HG03108 (cell line): ENCODE measurements at regions not wholly inside any gene's neighbourhood (a gene's known extent, or its start where the extent isn't known, plus 50 kb on each side); places are given as distances from the start of the nearest gene placed in this dataset.
A peak's percentile ranks its signal among the peaks of the same experiment; 100 is the strongest.

Experiments used
- ATAC-seq: cut with Tn5 transposase; IDR thresholded peaks from one replicate; pipeline ENCODE4 v1.9.1; 2021; ENCODE audit warnings: moderate library complexity; ENCODE audit not compliant: unreplicated experiment

DNA sequence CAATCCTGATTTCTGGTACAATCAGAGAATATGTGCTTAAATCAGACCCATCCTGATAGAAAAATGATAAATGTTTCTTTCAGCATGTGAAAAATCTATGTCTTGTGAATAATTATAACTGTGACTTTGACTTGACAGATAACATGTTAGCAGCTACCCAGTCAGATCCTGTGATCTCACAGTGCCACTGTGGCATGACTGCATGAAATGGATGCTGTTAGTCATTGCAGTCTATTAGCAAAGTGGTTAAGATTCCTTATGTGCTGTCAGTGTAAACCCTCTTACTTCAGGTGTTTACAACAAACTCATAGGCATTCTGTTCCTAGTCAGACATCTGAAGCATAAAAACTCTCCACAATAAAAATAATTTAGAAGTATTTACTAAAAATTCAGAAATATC is 244.6 kb upstream of the RND3 start:
- ATAC-seq, result no peak

GRCh38 chr2:150729495-150729955 is 242.1 kb upstream of the RND3 start:
- ATAC-seq, result peak; percentile 72

- no peak for ATAC-seq
Measured at GRCh38 chr2:150718280-150718679, 230.8 kb upstream of the RND3 start.

DNA sequence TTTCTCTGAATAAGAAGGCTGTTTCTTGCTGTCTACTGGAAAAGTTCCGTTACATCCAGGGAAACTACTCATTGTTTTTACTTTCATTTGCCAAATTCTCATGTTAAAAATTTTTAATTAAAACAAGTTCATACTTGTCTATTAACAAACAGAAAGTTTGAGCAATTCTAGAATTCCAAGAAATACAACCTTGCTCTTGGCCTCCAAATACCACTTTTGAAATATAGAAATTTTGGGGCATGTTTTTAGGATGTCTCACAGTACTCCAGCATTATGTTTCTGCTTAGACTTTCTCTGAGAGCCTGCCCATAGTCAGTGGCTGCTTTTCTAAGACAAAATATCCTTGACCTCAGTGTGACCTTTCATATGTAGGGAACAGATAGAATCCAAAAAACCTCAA is 228.7 kb upstream of the RND3 start:
- no peak for ATAC-seq

DNA sequence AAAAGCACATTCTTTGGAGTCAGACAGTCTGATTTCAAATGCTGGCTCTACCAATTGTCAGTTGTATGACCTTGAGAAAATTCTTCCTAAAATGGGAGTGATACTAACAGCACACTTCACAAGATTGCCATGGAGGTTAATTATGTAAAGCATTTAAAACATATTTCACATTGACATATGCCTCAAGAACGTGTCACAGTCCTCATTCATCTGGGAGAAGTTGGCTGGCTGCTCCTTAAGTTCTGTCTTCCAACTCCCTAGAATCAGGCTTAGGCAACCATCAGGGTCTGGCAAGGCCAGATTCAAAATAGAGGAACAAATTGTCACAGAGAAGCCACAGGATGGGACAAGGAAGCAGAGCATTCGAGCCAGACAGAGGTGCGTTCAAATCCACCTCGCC is 228.0 kb upstream of the RND3 start:
- no peak for ATAC-seq

DNA sequence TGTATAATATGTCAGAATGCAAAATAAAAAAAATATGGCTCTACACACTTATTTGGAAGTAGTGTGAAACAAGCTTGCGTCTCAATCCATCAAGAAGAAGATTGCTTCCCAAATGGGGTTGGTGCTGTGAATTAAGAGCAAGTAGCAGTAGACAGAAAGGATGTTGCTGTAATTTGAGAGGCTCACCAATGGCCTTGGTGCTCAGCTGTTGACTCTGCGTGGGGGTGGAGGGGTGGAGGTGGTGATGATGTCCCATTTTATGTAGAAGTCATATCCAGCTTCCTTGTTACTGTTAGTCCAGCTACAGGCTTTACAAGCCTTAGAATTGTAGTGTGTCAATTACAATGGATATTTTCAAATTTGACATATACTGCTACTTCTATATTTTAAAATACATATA is 223.4 kb upstream of the RND3 start:
- no peak for ATAC-seq

- no peak for ATAC-seq
Measured at GRCh38 chr2:150710041-150710440, 222.6 kb upstream of the RND3 start.

DNA sequence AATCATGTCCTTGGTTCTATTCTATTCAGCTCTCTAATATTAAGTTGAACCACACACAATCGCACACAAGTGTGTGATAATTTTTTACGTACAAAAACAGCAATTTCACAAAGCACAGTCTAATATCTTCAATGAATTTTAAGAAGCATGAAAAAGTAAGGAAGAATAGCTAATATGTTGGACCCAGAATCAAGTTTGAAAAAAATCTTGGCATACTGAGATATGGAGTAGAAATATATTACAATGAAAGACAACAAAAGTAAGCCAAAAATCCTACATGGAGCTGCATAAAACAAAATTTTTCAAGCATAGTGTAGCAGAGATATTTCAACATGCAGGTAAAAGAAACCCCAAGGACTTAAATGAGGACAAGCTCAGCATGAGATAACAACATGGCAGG is 219.1 kb upstream of the RND3 start:
- ATAC-seq, result no peak

DNA sequence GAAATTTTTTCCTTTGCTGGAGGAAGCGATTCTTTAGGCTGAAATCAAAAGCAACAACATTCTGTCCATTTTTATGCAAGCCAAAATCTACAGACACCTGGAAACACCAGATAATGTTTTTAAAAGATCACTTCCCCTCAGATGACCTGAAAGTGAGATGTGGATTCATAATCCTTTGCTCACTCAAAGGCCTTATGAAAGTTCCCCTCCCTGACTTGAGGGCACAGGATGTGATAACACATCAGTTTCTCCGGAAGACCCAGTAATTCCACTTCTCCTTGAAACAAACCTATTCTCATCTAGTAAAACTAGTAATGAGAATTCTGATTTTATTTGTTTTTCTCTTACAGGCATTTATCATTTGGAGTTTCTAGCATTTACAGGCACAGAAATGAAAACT is 218.3 kb upstream of the RND3 start:
- ATAC-seq, result no peak

GRCh38 chr2:150705357-150705756 is 217.9 kb upstream of the RND3 start:
- ATAC-seq, result no peak

DNA sequence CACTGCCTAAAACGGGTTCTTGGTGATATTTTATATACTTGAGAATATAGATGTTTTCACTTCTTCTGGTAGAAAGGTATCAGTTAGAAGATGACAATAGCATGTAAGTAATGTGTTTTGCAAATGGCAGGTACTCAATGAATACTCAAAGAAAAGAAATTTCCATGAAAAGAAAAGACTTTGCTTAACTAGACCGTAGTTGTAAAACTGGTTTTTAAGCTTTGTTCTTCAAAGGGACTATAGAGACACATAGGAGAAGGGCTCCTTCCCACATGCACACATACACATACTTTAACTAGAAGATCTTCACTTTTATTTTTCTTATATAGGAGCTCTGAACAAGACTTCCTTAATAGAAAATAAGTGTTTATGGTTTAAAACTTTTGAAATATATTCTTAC is 215.3 kb upstream of the RND3 start:
- ATAC-seq, result no peak

DNA sequence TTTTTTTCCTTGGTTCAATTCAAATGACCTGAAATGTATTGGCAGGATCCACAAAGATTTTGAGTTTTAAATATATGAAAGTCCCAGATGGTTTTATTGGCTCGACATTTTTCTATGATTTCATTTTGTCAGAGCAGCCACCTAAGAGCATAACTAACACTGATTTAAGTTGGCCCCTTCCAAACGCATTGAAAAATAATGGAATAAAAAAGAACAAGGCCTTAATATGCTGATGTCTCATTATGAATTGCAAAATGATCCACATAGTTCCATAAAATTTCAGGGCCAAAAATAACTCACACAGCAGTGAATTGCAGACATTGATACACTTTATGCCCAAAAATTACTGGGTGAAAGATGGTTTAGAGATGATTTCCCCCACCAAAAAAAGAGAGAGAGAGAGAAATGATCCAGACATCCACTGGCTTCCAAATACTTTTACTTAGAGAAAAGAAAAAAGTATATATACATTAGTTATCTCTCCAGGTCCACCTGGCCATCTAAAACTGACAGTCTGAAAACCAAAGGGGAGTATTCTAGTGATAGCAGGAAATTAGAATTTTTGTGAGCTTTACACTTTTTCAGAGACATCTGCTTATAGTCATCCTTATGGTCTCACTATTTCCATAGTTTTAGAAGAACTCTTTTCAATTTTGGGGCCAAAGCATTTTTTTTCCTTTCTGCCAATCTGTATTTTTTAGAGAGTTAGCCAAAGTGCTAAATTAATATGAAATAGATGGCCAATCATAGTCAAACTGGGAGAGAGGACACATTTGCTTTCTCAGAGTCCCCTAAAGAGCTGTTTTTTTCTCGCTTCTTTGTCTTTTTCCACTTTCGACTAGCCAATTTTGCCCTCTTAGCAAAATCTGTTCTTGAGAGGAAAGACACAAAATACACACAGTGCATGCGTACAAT is 213.5 kb upstream of the RND3 start:
- no peak for ATAC-seq

DNA sequence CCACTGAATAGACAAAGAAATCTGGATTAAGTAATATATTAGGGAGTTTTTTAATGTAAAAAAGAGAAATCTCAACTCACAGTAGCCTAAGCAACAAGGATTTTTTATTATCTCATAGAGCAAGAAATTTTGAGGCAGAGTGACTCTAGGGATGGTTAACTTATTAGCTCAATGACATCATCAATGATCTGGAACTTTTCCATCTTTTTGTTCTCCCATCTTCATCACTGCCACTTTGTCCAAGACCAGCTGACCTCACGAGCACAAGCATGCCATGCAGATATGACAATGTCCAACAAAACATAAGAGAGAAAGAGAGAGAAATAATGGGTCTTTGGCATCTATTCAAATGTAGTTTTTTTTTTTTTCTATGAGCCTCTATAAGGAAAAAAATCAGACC is 211.8 kb upstream of the RND3 start:
- no peak for ATAC-seq

GRCh38 chr2:150698016-150698661 is 210.7 kb upstream of the RND3 start:
- no peak for ATAC-seq

GRCh38 chr2:150697596-150697995 is 210.1 kb upstream of the RND3 start:
- ATAC-seq, result no peak

- no peak for ATAC-seq
Measured at GRCh38 chr2:150695451-150696135, 208.1 kb upstream of the RND3 start.

GRCh38 chr2:150693556-150693955 is 206.1 kb upstream of the RND3 start:
- no peak for ATAC-seq

GRCh38 chr2:150690870-150691269 is 203.4 kb upstream of the RND3 start:
- no peak for ATAC-seq

DNA sequence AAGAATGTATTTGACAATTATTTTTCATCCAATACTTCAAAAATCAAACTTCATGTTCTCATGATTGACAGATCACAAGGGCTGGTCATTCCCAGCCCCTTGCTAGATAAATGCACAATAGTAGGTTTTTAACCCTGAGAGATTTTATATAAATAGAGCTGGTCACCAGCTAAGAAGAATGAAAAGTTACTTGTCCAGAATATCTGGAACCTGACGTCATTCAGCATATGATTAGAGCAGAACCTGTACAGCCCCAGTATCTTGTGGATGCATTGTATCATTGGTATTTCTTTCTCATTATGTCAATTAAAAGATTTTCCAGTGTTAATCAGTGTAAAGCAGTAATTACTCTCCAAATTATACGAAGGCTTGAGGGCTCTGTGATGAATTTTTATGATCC is 202.8 kb upstream of the RND3 start:
- no peak for ATAC-seq

- ATAC-seq, result no peak
Measured at GRCh38 chr2:150689590-150689989, 202.1 kb upstream of the RND3 start.

DNA sequence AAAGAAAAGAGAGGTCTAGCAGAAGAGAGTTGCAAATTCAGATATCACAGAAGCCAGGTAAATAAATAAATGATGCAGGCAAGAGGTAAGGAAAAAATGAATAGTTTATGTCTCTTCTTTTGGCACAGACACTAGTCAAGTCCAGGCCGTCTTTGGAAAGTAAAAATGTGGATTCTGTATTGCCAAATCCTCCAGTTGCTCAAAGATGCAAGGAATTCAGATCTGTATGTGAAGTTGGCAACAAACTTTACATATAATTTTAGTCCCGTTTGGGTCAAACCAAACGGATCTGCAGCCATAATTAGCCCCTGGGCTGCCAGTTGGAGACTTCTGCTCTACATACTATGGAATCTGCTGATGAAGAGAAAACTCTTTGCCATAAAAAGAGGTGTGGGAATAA is 200.5 kb upstream of the RND3 start:
- no peak for ATAC-seq

DNA sequence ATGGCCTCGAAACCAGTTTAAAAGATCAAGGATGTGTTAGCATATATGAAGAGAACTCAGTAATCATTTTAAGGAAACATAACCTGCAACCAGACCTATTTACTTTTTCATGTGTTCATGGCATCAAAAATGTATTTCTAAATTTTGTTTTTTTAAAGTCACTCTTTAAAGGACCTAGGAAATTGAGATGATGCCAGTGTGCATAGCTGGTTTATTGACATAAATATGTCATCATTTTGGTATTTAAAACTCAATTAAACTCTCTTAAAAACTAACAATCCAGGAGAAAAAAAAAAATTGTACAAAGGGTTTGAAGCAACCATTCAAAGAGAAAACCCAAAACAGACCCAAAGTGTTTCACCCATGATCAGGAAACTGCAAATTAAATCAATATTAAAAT is 198.9 kb upstream of the RND3 start:
- no peak for ATAC-seq
